H9 (cell line): ENCODE measurements at regions not wholly inside any gene's neighbourhood (a gene's known extent, or its start where the extent isn't known, plus 50 kb on each side); places are given as distances from the start of the nearest gene placed in this dataset.

ENCODE experiments used
- DNase-seq: peaks from one replicate; pipeline ENCODE4 v3.0.0-alpha.2; 2017
- H2AFZ ChIP-seq: one replicate; pipeline ENCODE4 v1.6.1; 2013; ENCODE audit warnings: mild to moderate bottlenecking, low read length, control low read depth, moderate library complexity
- H2AK5ac ChIP-seq: 2 replicates; pipeline ENCODE4 v1.6.1; 2013; ENCODE audit warnings: low read length, control low read depth, mixed read lengths; ENCODE audit not compliant: insufficient read length
- H2BK120ac ChIP-seq: one replicate; pipeline ENCODE4 v1.6.1; 2013; ENCODE audit warnings: low read depth, mild to moderate bottlenecking, low read length, control low read depth, inconsistent platforms; ENCODE audit not compliant: poor library complexity, severe bottlenecking
- H2BK12ac ChIP-seq: 2 replicates; pipeline ENCODE4 v1.6.1; 2013; ENCODE audit warnings: low read length, control low read depth, mixed read lengths, low read depth; ENCODE audit not compliant: insufficient read length
- H2BK15ac ChIP-seq: 2 replicates; pipeline ENCODE4 v1.6.1; 2013; ENCODE audit warnings: low read depth, low read length, control low read depth
- H2BK20ac ChIP-seq: one replicate; pipeline ENCODE4 v1.6.1; 2013; ENCODE audit warnings: low read depth, mild to moderate bottlenecking, low read length, control low read depth, inconsistent platforms; ENCODE audit not compliant: poor library complexity, severe bottlenecking
- H2BK5ac ChIP-seq: 2 replicates; pipeline ENCODE4 v1.6.1; 2013; ENCODE audit warnings: low read length, control low read depth, mixed read lengths; ENCODE audit not compliant: insufficient read length
- H3K14ac ChIP-seq: 2 replicates; pipeline ENCODE4 v1.6.1; 2013; ENCODE audit warnings: low read length, control low read depth; ENCODE audit not compliant: insufficient read depth
- H3K18ac ChIP-seq: 2 replicates; pipeline ENCODE4 v1.6.1; 2013; ENCODE audit warnings: low read depth, mild to moderate bottlenecking, mixed read lengths, low read length, control low read depth; ENCODE audit not compliant: insufficient read length
- H3K23ac ChIP-seq: 2 replicates; pipeline ENCODE4 v1.6.1; 2013; ENCODE audit warnings: low read length, control low read depth, mixed read lengths, low read depth; ENCODE audit not compliant: insufficient read length
- H3K23me2 ChIP-seq: 2 replicates; pipeline ENCODE4 v1.6.1; 2013; ENCODE audit warnings: low read depth, mild to moderate bottlenecking, mixed read lengths, low read length, control low read depth; ENCODE audit not compliant: insufficient read length, poor library complexity, severe bottlenecking
- H3K27ac ChIP-seq: 2 replicates; pipeline ENCODE4 v1.5.1; 2013; ENCODE audit warnings: low read length, control low read depth, mixed read lengths, low read depth; ENCODE audit not compliant: insufficient read length
- H3K27me3 ChIP-seq: 2 replicates; pipeline ENCODE4 v1.6.1; 2013; ENCODE audit warnings: low read length, control low read depth, inconsistent platforms; ENCODE audit not compliant: insufficient read depth
- H3K4ac ChIP-seq: 2 replicates; pipeline ENCODE4 v1.6.1; 2013; ENCODE audit warnings: low read depth, mild to moderate bottlenecking, control low read depth, inconsistent platforms, low read length, moderate library complexity
- H3K4me1 ChIP-seq: 2 replicates; pipeline ENCODE4 v1.6.1; 2013; ENCODE audit warnings: low read length, control low read depth, inconsistent platforms; ENCODE audit not compliant: insufficient read depth
- H3K4me2 ChIP-seq: 2 replicates; pipeline ENCODE4 v1.6.1; 2013; ENCODE audit warnings: low read length, control low read depth, mixed read lengths; ENCODE audit not compliant: insufficient read length, insufficient read depth
- H3K56ac ChIP-seq: 2 replicates; pipeline ENCODE4 v1.6.1; 2013; ENCODE audit warnings: low read depth, mild to moderate bottlenecking, mixed read lengths, low read length, control low read depth; ENCODE audit not compliant: insufficient read length
- H3K79me1 ChIP-seq: 2 replicates; pipeline ENCODE4 v1.6.1; 2013; ENCODE audit warnings: low read depth, mild to moderate bottlenecking, moderate library complexity, low read length, control low read depth, inconsistent platforms; ENCODE audit not compliant: insufficient read depth, poor library complexity, severe bottlenecking
- H3K79me2 ChIP-seq: 2 replicates; pipeline ENCODE4 v1.6.1; 2013; ENCODE audit warnings: low read length, control low read depth, inconsistent platforms; ENCODE audit not compliant: insufficient read depth
- H3K9ac ChIP-seq: 2 replicates; pipeline ENCODE4 v1.6.1; 2013; ENCODE audit warnings: low read length, control low read depth, mixed read lengths; ENCODE audit not compliant: insufficient read length; ENCODE audit errors: extremely low read depth
- H3K9me3 ChIP-seq: one replicate; pipeline ENCODE4 v1.6.1; 2013; ENCODE audit warnings: low read depth, low read length, inconsistent platforms; ENCODE audit not compliant: control insufficient read depth
- H3T11ph ChIP-seq: one replicate; pipeline ENCODE4 v1.6.1; 2013; ENCODE audit warnings: mild to moderate bottlenecking, low read length, control low read depth, inconsistent platforms
- H4K20me1 ChIP-seq: one replicate; pipeline ENCODE4 v1.6.1; 2013; ENCODE audit not compliant: control insufficient read depth, insufficient read length, insufficient read depth
- H4K5ac ChIP-seq: 2 replicates; pipeline ENCODE4 v1.6.1; 2013; ENCODE audit warnings: low read depth, mild to moderate bottlenecking, mixed read lengths, low read length, control low read depth; ENCODE audit not compliant: insufficient read length
- H4K8ac ChIP-seq: replicated peaks from 2 replicates; pipeline ENCODE4 v1.6.1; 2013; ENCODE audit warnings: low read length, control low read depth, mixed read lengths, low read depth; ENCODE audit not compliant: insufficient read length
- H4K91ac ChIP-seq: 2 replicates; pipeline ENCODE4 v1.6.1; 2013; ENCODE audit warnings: low read depth, mild to moderate bottlenecking, moderate library complexity, mixed read lengths, low read length, control low read depth; ENCODE audit not compliant: insufficient read length
- H3K27ac Mint-ChIP-seq, 3 experiments: 2 replicates in 2 of 3; 3 replicates in 1 of 3; pipeline ENCODE4 v1.8.0; 2020 to 2021; ENCODE audit warnings: mixed read lengths in 3 of 3, mild to moderate bottlenecking in 1 of 3, moderate library complexity in 1 of 3
- H3K27me3 Mint-ChIP-seq: 2 replicates; pipeline ENCODE4 v1.8.0; 2021; ENCODE audit warnings: low read depth, mild to moderate bottlenecking, moderate library complexity, mixed read lengths
- H3K36me3 Mint-ChIP-seq, 3 experiments: 2 replicates in 2 of 3; 3 replicates in 1 of 3; pipeline ENCODE4 v1.8.0; 2020 to 2021; ENCODE audit warnings: low read depth in 3 of 3, mixed read lengths in 3 of 3; ENCODE audit not compliant: insufficient read depth in 1 of 3
- H3K4me1 Mint-ChIP-seq, 2 experiments: 2 replicates each; pipeline ENCODE4 v1.8.0; 2020; ENCODE audit warnings: mixed read lengths in 2 of 2
- H3K4me3 Mint-ChIP-seq, 2 experiments: 2 replicates in 1 of 2; 3 replicates in 1 of 2; pipeline ENCODE4 v1.8.0; 2020 to 2021; ENCODE audit warnings: mild to moderate bottlenecking in 2 of 2, mixed read lengths in 2 of 2, moderate library complexity in 1 of 2
- H3K9me3 Mint-ChIP-seq, 2 experiments: 2 replicates in 1 of 2; 3 replicates in 1 of 2; pipeline ENCODE4 v1.8.0; 2020; ENCODE audit warnings: mild to moderate bottlenecking in 2 of 2, mixed read lengths in 2 of 2, moderate library complexity in 1 of 2
- WGBS: extraction: QIAGEN DNeasy Blood & Tissue Kit; methylation state at CpG from one replicate; pipeline ENCODE4 v1.1.7; 2013; ENCODE audit warnings: missing lambda C conversion rate, low lambda C conversion rate, mixed read lengths; ENCODE audit not compliant: insufficient read length; ENCODE audit errors: extremely low coverage; 5-methylcytosine and 5-hydroxymethylcytosine counted together
- TF ChIP-seq, protein P1 (sequence below): fragments of 200-600 bp; sonication (generic); conservative IDR thresholded peaks from 3 replicates; pipeline ENCODE4 v1.8.0; 2021; ENCODE audit warnings: antibody characterized with exemption, mild to moderate bottlenecking

DNA sequence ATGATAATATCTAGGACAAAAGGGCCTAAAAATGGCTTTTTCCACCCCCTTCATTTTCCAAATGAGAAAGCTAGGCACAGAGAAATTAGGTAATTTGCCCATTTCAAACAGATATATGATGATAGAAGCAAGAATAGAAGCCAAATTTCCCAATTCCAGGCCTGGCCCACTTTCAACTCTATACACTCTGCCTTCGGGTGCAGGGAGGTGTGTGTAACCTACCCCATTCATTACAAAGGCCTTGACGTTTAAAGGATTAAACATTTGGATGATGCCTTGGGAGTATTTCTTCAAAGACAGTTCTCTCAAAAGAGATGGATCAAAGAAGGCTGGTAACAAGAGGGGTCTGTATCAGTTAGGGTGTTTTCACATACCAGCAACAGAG is 134.1 kb downstream of the CCDC34 start:
- Histone ChIP-seq H2BK20ac (no peak overlapping the region), H3K18ac (no peak overlapping the region), H3K56ac (no peak overlapping the region), H4K20me1 (no peaks in the 10 kb centered on the region), H3K79me1 (no peaks in the 10 kb centered on the region), H2AK5ac (no peak overlapping the region), H2BK15ac (no peak overlapping the region), H2AFZ (no peak overlapping the region), H3K4me2 (no peak overlapping the region), H3K9ac (no peak overlapping the region), H2BK5ac (no peak overlapping the region), H3K27me3 (peaks cover 2% of the 10 kb centered on the region; the same call in 1 of the 2 replicates), H3K14ac (no peak overlapping the region), H3K9me3 (no peaks in the 10 kb centered on the region), H3K27ac (no peak overlapping the region), H3K4ac (no peak overlapping the region), H4K5ac (no peak overlapping the region), H4K8ac (no peak overlapping the region), H3K23ac (no peak overlapping the region), H3K79me2 (no peaks in the 10 kb centered on the region), H3K4me1 (peaks cover 2% of the 10 kb centered on the region; the same call in 1 of the 2 replicates), H4K91ac (no peak overlapping the region), H3K23me2 (no peaks in the 10 kb centered on the region), H2BK120ac (no peak overlapping the region), H2BK12ac (no peak overlapping the region), H3T11ph (no peak overlapping the region)
- Mint-ChIP-seq H3K4me1 (peaks cover 34 to 35% of the 10 kb centered on the region in 2 experiments), H3K9me3 (peaks cover 5% of the 10 kb centered on the region in 2 experiments), H3K27me3 (no peaks in the 10 kb centered on the region), H3K27ac (no peak overlapping the region), H3K36me3 (peaks cover 0 to 7% (median 4%) of the 10 kb centered on the region in 3 experiments; a peak in 4 of 7 replicates), H3K4me3 (no peak overlapping the region)
- DNase-seq = no peak
- TF ChIP-seq, protein P1, sequence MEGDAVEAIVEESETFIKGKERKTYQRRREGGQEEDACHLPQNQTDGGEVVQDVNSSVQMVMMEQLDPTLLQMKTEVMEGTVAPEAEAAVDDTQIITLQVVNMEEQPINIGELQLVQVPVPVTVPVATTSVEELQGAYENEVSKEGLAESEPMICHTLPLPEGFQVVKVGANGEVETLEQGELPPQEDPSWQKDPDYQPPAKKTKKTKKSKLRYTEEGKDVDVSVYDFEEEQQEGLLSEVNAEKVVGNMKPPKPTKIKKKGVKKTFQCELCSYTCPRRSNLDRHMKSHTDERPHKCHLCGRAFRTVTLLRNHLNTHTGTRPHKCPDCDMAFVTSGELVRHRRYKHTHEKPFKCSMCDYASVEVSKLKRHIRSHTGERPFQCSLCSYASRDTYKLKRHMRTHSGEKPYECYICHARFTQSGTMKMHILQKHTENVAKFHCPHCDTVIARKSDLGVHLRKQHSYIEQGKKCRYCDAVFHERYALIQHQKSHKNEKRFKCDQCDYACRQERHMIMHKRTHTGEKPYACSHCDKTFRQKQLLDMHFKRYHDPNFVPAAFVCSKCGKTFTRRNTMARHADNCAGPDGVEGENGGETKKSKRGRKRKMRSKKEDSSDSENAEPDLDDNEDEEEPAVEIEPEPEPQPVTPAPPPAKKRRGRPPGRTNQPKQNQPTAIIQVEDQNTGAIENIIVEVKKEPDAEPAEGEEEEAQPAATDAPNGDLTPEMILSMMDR = no peak
- WGBS = no CpG with 5 or more reads among the region's 2 CpGs
